H9 (cell line): ENCODE measurements at regions not wholly inside any gene's neighbourhood (a gene's known extent, or its start where the extent isn't known, plus 50 kb on each side); places are given as distances from the start of the nearest gene placed in this dataset.

Experiments
- DNase-seq: peaks from one replicate; pipeline ENCODE4 v3.0.0-alpha.2; 2017
- H2AFZ ChIP-seq: one replicate; pipeline ENCODE4 v1.6.1; 2013; ENCODE audit warnings: mild to moderate bottlenecking, low read length, control low read depth, moderate library complexity
- H2AK5ac ChIP-seq: 2 replicates; pipeline ENCODE4 v1.6.1; 2013; ENCODE audit warnings: low read length, control low read depth, mixed read lengths; ENCODE audit not compliant: insufficient read length
- H2BK120ac ChIP-seq: one replicate; pipeline ENCODE4 v1.6.1; 2013; ENCODE audit warnings: low read depth, mild to moderate bottlenecking, low read length, control low read depth, inconsistent platforms; ENCODE audit not compliant: poor library complexity, severe bottlenecking
- H2BK12ac ChIP-seq: 2 replicates; pipeline ENCODE4 v1.6.1; 2013; ENCODE audit warnings: low read length, control low read depth, mixed read lengths, low read depth; ENCODE audit not compliant: insufficient read length
- H2BK15ac ChIP-seq: 2 replicates; pipeline ENCODE4 v1.6.1; 2013; ENCODE audit warnings: low read depth, low read length, control low read depth
- H2BK20ac ChIP-seq: one replicate; pipeline ENCODE4 v1.6.1; 2013; ENCODE audit warnings: low read depth, mild to moderate bottlenecking, low read length, control low read depth, inconsistent platforms; ENCODE audit not compliant: poor library complexity, severe bottlenecking
- H2BK5ac ChIP-seq: 2 replicates; pipeline ENCODE4 v1.6.1; 2013; ENCODE audit warnings: low read length, control low read depth, mixed read lengths; ENCODE audit not compliant: insufficient read length
- H3K14ac ChIP-seq: 2 replicates; pipeline ENCODE4 v1.6.1; 2013; ENCODE audit warnings: low read length, control low read depth; ENCODE audit not compliant: insufficient read depth
- H3K18ac ChIP-seq: 2 replicates; pipeline ENCODE4 v1.6.1; 2013; ENCODE audit warnings: low read depth, mild to moderate bottlenecking, mixed read lengths, low read length, control low read depth; ENCODE audit not compliant: insufficient read length
- H3K23ac ChIP-seq: 2 replicates; pipeline ENCODE4 v1.6.1; 2013; ENCODE audit warnings: low read length, control low read depth, mixed read lengths, low read depth; ENCODE audit not compliant: insufficient read length
- H3K23me2 ChIP-seq: 2 replicates; pipeline ENCODE4 v1.6.1; 2013; ENCODE audit warnings: low read depth, mild to moderate bottlenecking, mixed read lengths, low read length, control low read depth; ENCODE audit not compliant: insufficient read length, poor library complexity, severe bottlenecking
- H3K27ac ChIP-seq: 2 replicates; pipeline ENCODE4 v1.5.1; 2013; ENCODE audit warnings: low read length, control low read depth, mixed read lengths, low read depth; ENCODE audit not compliant: insufficient read length
- H3K27me3 ChIP-seq: 2 replicates; pipeline ENCODE4 v1.6.1; 2013; ENCODE audit warnings: low read length, control low read depth, inconsistent platforms; ENCODE audit not compliant: insufficient read depth
- H3K4ac ChIP-seq: 2 replicates; pipeline ENCODE4 v1.6.1; 2013; ENCODE audit warnings: low read depth, mild to moderate bottlenecking, control low read depth, inconsistent platforms, low read length, moderate library complexity
- H3K4me1 ChIP-seq: 2 replicates; pipeline ENCODE4 v1.6.1; 2013; ENCODE audit warnings: low read length, control low read depth, inconsistent platforms; ENCODE audit not compliant: insufficient read depth
- H3K4me2 ChIP-seq: 2 replicates; pipeline ENCODE4 v1.6.1; 2013; ENCODE audit warnings: low read length, control low read depth, mixed read lengths; ENCODE audit not compliant: insufficient read length, insufficient read depth
- H3K56ac ChIP-seq: 2 replicates; pipeline ENCODE4 v1.6.1; 2013; ENCODE audit warnings: low read depth, mild to moderate bottlenecking, mixed read lengths, low read length, control low read depth; ENCODE audit not compliant: insufficient read length
- H3K79me1 ChIP-seq: 2 replicates; pipeline ENCODE4 v1.6.1; 2013; ENCODE audit warnings: low read depth, mild to moderate bottlenecking, moderate library complexity, low read length, control low read depth, inconsistent platforms; ENCODE audit not compliant: insufficient read depth, poor library complexity, severe bottlenecking
- H3K79me2 ChIP-seq: 2 replicates; pipeline ENCODE4 v1.6.1; 2013; ENCODE audit warnings: low read length, control low read depth, inconsistent platforms; ENCODE audit not compliant: insufficient read depth
- H3K9ac ChIP-seq: 2 replicates; pipeline ENCODE4 v1.6.1; 2013; ENCODE audit warnings: low read length, control low read depth, mixed read lengths; ENCODE audit not compliant: insufficient read length; ENCODE audit errors: extremely low read depth
- H3K9me3 ChIP-seq: one replicate; pipeline ENCODE4 v1.6.1; 2013; ENCODE audit warnings: low read depth, low read length, inconsistent platforms; ENCODE audit not compliant: control insufficient read depth
- H3T11ph ChIP-seq: one replicate; pipeline ENCODE4 v1.6.1; 2013; ENCODE audit warnings: mild to moderate bottlenecking, low read length, control low read depth, inconsistent platforms
- H4K20me1 ChIP-seq: one replicate; pipeline ENCODE4 v1.6.1; 2013; ENCODE audit not compliant: control insufficient read depth, insufficient read length, insufficient read depth
- H4K5ac ChIP-seq: 2 replicates; pipeline ENCODE4 v1.6.1; 2013; ENCODE audit warnings: low read depth, mild to moderate bottlenecking, mixed read lengths, low read length, control low read depth; ENCODE audit not compliant: insufficient read length
- H4K8ac ChIP-seq: replicated peaks from 2 replicates; pipeline ENCODE4 v1.6.1; 2013; ENCODE audit warnings: low read length, control low read depth, mixed read lengths, low read depth; ENCODE audit not compliant: insufficient read length
- H4K91ac ChIP-seq: 2 replicates; pipeline ENCODE4 v1.6.1; 2013; ENCODE audit warnings: low read depth, mild to moderate bottlenecking, moderate library complexity, mixed read lengths, low read length, control low read depth; ENCODE audit not compliant: insufficient read length
- H3K27ac Mint-ChIP-seq, 3 experiments: 2 replicates in 2 of 3; 3 replicates in 1 of 3; pipeline ENCODE4 v1.8.0; 2020 to 2021; ENCODE audit warnings: mixed read lengths in 3 of 3, mild to moderate bottlenecking in 1 of 3, moderate library complexity in 1 of 3
- H3K27me3 Mint-ChIP-seq: 2 replicates; pipeline ENCODE4 v1.8.0; 2021; ENCODE audit warnings: low read depth, mild to moderate bottlenecking, moderate library complexity, mixed read lengths
- H3K36me3 Mint-ChIP-seq, 3 experiments: 2 replicates in 2 of 3; 3 replicates in 1 of 3; pipeline ENCODE4 v1.8.0; 2020 to 2021; ENCODE audit warnings: low read depth in 3 of 3, mixed read lengths in 3 of 3; ENCODE audit not compliant: insufficient read depth in 1 of 3
- H3K4me1 Mint-ChIP-seq, 2 experiments: 2 replicates each; pipeline ENCODE4 v1.8.0; 2020; ENCODE audit warnings: mixed read lengths in 2 of 2
- H3K4me3 Mint-ChIP-seq, 2 experiments: 2 replicates in 1 of 2; 3 replicates in 1 of 2; pipeline ENCODE4 v1.8.0; 2020 to 2021; ENCODE audit warnings: mild to moderate bottlenecking in 2 of 2, mixed read lengths in 2 of 2, moderate library complexity in 1 of 2
- H3K9me3 Mint-ChIP-seq, 2 experiments: 2 replicates in 1 of 2; 3 replicates in 1 of 2; pipeline ENCODE4 v1.8.0; 2020; ENCODE audit warnings: mild to moderate bottlenecking in 2 of 2, mixed read lengths in 2 of 2, moderate library complexity in 1 of 2
- CTCF ChIP-seq: fragments of 200-600 bp; sonication (generic); conservative IDR thresholded peaks from 3 replicates; pipeline ENCODE4 v1.8.0; 2021; ENCODE audit warnings: antibody characterized with exemption, mild to moderate bottlenecking
- WGBS: extraction: QIAGEN DNeasy Blood & Tissue Kit; methylation state at CpG from one replicate; pipeline ENCODE4 v1.1.7; 2013; ENCODE audit warnings: missing lambda C conversion rate, low lambda C conversion rate, mixed read lengths; ENCODE audit not compliant: insufficient read length; ENCODE audit errors: extremely low coverage; 5-methylcytosine and 5-hydroxymethylcytosine counted together

- Histone ChIP-seq H4K20me1 (no peaks in the 10 kb centered on the region), H3K23ac (no peak overlapping the region), H3K4me1 (peaks cover 3% of the 10 kb centered on the region; the same call in 1 of the 2 replicates), H2BK20ac (no peak overlapping the region), H4K8ac (no peak overlapping the region), H3K18ac (no peak overlapping the region), H2AK5ac (no peak overlapping the region), H2AFZ (no peak overlapping the region), H2BK15ac (no peak overlapping the region), H3T11ph (no peak overlapping the region), H3K27ac (no peak overlapping the region), H4K5ac (no peak overlapping the region), H2BK120ac (no peak overlapping the region), H3K4ac (no peak overlapping the region), H3K23me2 (no peaks in the 10 kb centered on the region), H2BK5ac (no peak overlapping the region), H3K79me1 (no peaks in the 10 kb centered on the region), H3K4me2 (no peak overlapping the region), H3K27me3 (no peaks in the 10 kb centered on the region), H3K9ac (no peak overlapping the region), H3K14ac (no peak overlapping the region), H3K56ac (no peak overlapping the region), H3K9me3 (no peaks in the 10 kb centered on the region), H2BK12ac (no peak overlapping the region), H4K91ac (no peak overlapping the region), H3K79me2 (no peaks in the 10 kb centered on the region)
- peaks cover 25 to 30% of the 10 kb centered on the region in 2 experiments for H3K4me1 Mint-ChIP-seq
- H3K27ac Mint-ChIP-seq: no peak overlapping the region
- no peaks in the 10 kb centered on the region for H3K9me3 Mint-ChIP-seq
- H3K36me3 Mint-ChIP-seq: no peaks in the 10 kb centered on the region
- H3K4me3 Mint-ChIP-seq: no peak overlapping the region
- WGBS: no CpG with 5 or more reads among the region's 2 CpGs
- TF ChIP-seq CTCF: no peak
- DNase-seq: no peak
- H3K27me3 Mint-ChIP-seq: no peaks in the 10 kb centered on the region
Observed at GRCh38 chr12:13584541-13584940, 388.0 kb downstream of the EMP1 start.
